A549 (cell line): ENCODE measurements at regions not wholly inside any gene's neighbourhood (a gene's known extent, or its start where the extent isn't known, plus 50 kb on each side); places are given as distances from the start of the nearest gene placed in this dataset.

ENCODE experiments used
- ATAC-seq, 2 experiments: fragments of 200-7000 bp in 1 of 2; fragments of >200 bp in 1 of 2; cut with Nextera tagmentation in 1 of 2; cut with Tn5 transposase in 1 of 2; 3 replicates each; pipeline versions ENCODE4 v1.8.0 to v1.9.1; 2018 to 2020; ENCODE audit warnings: mild to moderate bottlenecking in 1 of 2, moderate library complexity in 1 of 2
- CTCF ChIA-PET: fragments of 300-600 bp; sonication (Branson Sonifier 250); formaldehyde crosslinking; extraction: SDS; loops from one replicate; lab custom pipeline; 2021; ENCODE audit warnings: antibody characterized with exemption, inconsistent platforms; lab: Yijun Ruan, JAX
- POLR2A ChIA-PET: fragments of 350-600 bp; formaldehyde crosslinking; extraction: SDS; loops from one replicate; lab custom pipeline; 2021; ENCODE audit warnings: antibody characterized with exemption, inconsistent platforms; lab: Yijun Ruan, JAX
- DNase-seq, 2 experiments: peaks; one replicate each; pipeline versions ENCODE4 v3.0.0 to v3.0.0-alpha.2; 2011 to 2016; ENCODE audit warnings: low read depth in 1 of 2, low spot score in 1 of 2
- FAIRE-seq: peaks from 2 replicates; lab custom pipeline; 2011; peaks lifted over from hg19 to GRCh38; lab: Jason Lieb, UNC
- H3K27ac ChIP-seq, 2 experiments: fragments of >200 bp; sonication (Bioruptor Twin); formaldehyde crosslinking; 3 replicates each; pipeline ENCODE4 v1.5.1; 2016 to 2017
- H3K4me1 ChIP-seq: fragments of >200 bp; sonication (Bioruptor Twin); formaldehyde crosslinking; 3 replicates; pipeline ENCODE4 v1.6.1; 2016
- H3K4me2 ChIP-seq: fragments of >200 bp; sonication (Bioruptor Twin); formaldehyde crosslinking; 3 replicates; pipeline ENCODE4 v1.6.1; 2016
- H3K4me3 ChIP-seq: fragments of >200 bp; sonication (Bioruptor Twin); formaldehyde crosslinking; 3 replicates; pipeline ENCODE4 v1.5.1; 2016
- H3K9me3 ChIP-seq: fragments of >200 bp; sonication (Bioruptor Twin); formaldehyde crosslinking; 3 replicates; pipeline ENCODE4 v1.6.1; 2016
- CHD2 ChIP-seq: fragments of 150-350 bp; IDR thresholded peaks from 2 replicates; pipeline ENCODE4 v1.6.1; 2014; ENCODE audit warnings: low read length; ENCODE audit not compliant: partially characterized antibody
- EHF ChIP-seq: fragments of 250-450 bp; sonication (Bioruptor Pico); IDR thresholded peaks from 2 replicates; pipeline ENCODE4 v1.5.0; 2020; ENCODE audit warnings: mild to moderate bottlenecking
- EHMT2 ChIP-seq: fragments of 200-600 bp; sonication (generic); IDR thresholded peaks from 2 replicates; pipeline ENCODE4 v1.6.1; 2016; ENCODE audit warnings: antibody characterized with exemption, low read depth, mild to moderate bottlenecking, moderate library complexity
- FOSB ChIP-seq: fragments of 250-450 bp; sonication (Bioruptor Pico); IDR thresholded peaks from 2 replicates; pipeline ENCODE4 v1.5.0; 2020; ENCODE audit warnings: mild to moderate bottlenecking, moderate library complexity
- FOXS1 ChIP-seq: fragments of 250-450 bp; sonication (Bioruptor Pico); IDR thresholded peaks from 2 replicates; pipeline ENCODE4 v1.5.0; 2020; ENCODE audit warnings: mild to moderate bottlenecking, moderate library complexity
- HDAC2 ChIP-seq: fragments of 200-600 bp; sonication (generic); IDR thresholded peaks from 2 replicates; pipeline ENCODE4 v1.6.1; 2016
- HOXB13 ChIP-seq: fragments of 250-450 bp; sonication (Bioruptor Pico); IDR thresholded peaks from 2 replicates; pipeline ENCODE4 v1.5.0; 2020; ENCODE audit warnings: low read depth, mild to moderate bottlenecking, moderate library complexity
- HOXB5 ChIP-seq: fragments of 250-450 bp; sonication (Bioruptor Pico); IDR thresholded peaks from 2 replicates; pipeline ENCODE4 v1.5.0; 2020; ENCODE audit warnings: mild to moderate bottlenecking, moderate library complexity
- KDM5A ChIP-seq: fragments of 200-600 bp; sonication (generic); IDR thresholded peaks from 2 replicates; pipeline ENCODE4 v1.6.1; 2016; ENCODE audit warnings: antibody characterized with exemption, mild to moderate bottlenecking
- NFE2L2 ChIP-seq: fragments of 150-350 bp; conservative IDR thresholded peaks from 2 replicates; pipeline ENCODE4 v1.6.1; 2014; ENCODE audit warnings: low read length
- POLR2AphosphoS2 ChIP-seq: conservative IDR thresholded peaks from 2 replicates; pipeline ENCODE4 v1.6.1; 2012; ENCODE audit warnings: low read length, improper control_type of control experiment, inconsistent platforms
- RARB ChIP-seq: fragments of 250-450 bp; sonication (Bioruptor Pico); IDR thresholded peaks from 2 replicates; pipeline ENCODE4 v1.8.0; 2021; ENCODE audit warnings: mild to moderate bottlenecking, moderate library complexity
- RCOR1 ChIP-seq: fragments of 150-350 bp; IDR thresholded peaks from 2 replicates; pipeline ENCODE4 v1.6.1; 2014; ENCODE audit warnings: antibody characterized with exemption, low read length, low read depth
- TP53 ChIP-seq: fragments of 250-450 bp; sonication (Bioruptor Pico); IDR thresholded peaks from 2 replicates; pipeline ENCODE4 v1.5.0; 2021; ENCODE audit warnings: mild to moderate bottlenecking, moderate library complexity
- ZC3H11A ChIP-seq: fragments of 450-650 bp; IDR thresholded peaks from 2 replicates; pipeline ENCODE4 v1.6.1; 2014; ENCODE audit warnings: antibody characterized with exemption, mild to moderate bottlenecking
- ZFP36 ChIP-seq: fragments of 450-650 bp; IDR thresholded peaks from 2 replicates; pipeline ENCODE4 v1.6.1; 2014; ENCODE audit warnings: borderline replicate concordance; ENCODE audit not compliant: partially characterized antibody
- WGBS: methylation state at CpG from one replicate; pipeline ENCODE4 v1.1.6; 2017; ENCODE audit errors: missing lambda C conversion rate; 5-methylcytosine and 5-hydroxymethylcytosine counted together
- TF ChIP-seq, protein P1 (sequence below): fragments of 450-650 bp; IDR thresholded peaks from 2 replicates; pipeline ENCODE4 v1.6.1; 2014; ENCODE audit warnings: antibody characterized with exemption
- TF ChIP-seq, protein P2 (sequence below): fragments of >200 bp; sonication (Bioruptor Twin); formaldehyde crosslinking; IDR thresholded peaks from 3 replicates; pipeline ENCODE4 v1.6.1; 2016
- TF ChIP-seq, protein P3 (sequence below): fragments of >200 bp; sonication (Bioruptor Twin); formaldehyde crosslinking; IDR thresholded peaks from 2 replicates; pipeline ENCODE4 v1.6.1; 2016
- TF ChIP-seq, protein P4 (sequence below): IDR thresholded peaks from 2 replicates; pipeline ENCODE4 v1.6.1; 2012; ENCODE audit warnings: low read depth, borderline replicate concordance
- TF ChIP-seq, protein P5 (sequence below): fragments of 250-450 bp; sonication (Bioruptor Pico); IDR thresholded peaks from 2 replicates; pipeline ENCODE4 v1.5.0; 2021; ENCODE audit warnings: mild to moderate bottlenecking, moderate library complexity, borderline replicate concordance

DNA sequence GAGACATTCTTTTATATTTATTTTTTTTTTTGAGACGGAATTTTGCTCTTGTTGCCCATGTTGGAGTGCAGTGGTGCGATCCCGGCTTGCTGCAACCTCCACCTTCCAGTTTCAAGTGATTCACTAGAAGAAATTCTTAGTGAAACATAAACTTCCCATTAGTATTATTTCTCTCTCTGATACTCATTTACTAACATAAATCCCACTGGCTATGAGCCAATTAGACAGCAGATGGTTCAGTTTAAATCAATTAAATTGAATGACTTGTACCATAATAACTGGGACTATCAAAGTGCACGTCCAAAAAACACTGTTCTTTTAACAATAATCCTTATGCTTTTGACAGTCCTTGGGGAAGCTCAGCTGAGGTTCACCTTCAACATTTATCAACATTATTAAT is 111.2 kb upstream of the PTCHD4 start:
- ChIA-PET CTCF (no interaction called here), POLR2A (no interaction called here)
- FAIRE-seq (no peak), DNase-seq (no peak), ATAC-seq (no peak)
- 64% methylated on average over 4 of the region's 4 CpGs for WGBS
- Histone ChIP-seq H3K4me1 (no peaks in the 10 kb centered on the region), H3K4me3 (no peak overlapping the region), H3K9me3 (no peaks in the 10 kb centered on the region), H3K4me2 (no peak overlapping the region), H3K27ac (no peak overlapping the region)
- TF ChIP-seq RCOR1 (no peak), HOXB13 (CRISPR knock-in tag) (no peak), FOSB (CRISPR knock-in tag) (no peak), TP53 (CRISPR knock-in tag) (no peak), KDM5A (no peak), NFE2L2 (no peak), CHD2 (no peak), EHF (CRISPR knock-in tag) (no peak), ZFP36 (no peak), EHMT2 (no peak), ZC3H11A (no peak), FOXS1 (CRISPR knock-in tag) (no peak), RARB (no peak), POLR2AphosphoS2 (no peak)
- TF ChIP-seq, protein P1, sequence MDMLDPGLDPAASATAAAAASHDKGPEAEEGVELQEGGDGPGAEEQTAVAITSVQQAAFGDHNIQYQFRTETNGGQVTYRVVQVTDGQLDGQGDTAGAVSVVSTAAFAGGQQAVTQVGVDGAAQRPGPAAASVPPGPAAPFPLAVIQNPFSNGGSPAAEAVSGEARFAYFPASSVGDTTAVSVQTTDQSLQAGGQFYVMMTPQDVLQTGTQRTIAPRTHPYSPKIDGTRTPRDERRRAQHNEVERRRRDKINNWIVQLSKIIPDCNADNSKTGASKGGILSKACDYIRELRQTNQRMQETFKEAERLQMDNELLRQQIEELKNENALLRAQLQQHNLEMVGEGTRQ = no peak
- TF ChIP-seq, protein P2, sequence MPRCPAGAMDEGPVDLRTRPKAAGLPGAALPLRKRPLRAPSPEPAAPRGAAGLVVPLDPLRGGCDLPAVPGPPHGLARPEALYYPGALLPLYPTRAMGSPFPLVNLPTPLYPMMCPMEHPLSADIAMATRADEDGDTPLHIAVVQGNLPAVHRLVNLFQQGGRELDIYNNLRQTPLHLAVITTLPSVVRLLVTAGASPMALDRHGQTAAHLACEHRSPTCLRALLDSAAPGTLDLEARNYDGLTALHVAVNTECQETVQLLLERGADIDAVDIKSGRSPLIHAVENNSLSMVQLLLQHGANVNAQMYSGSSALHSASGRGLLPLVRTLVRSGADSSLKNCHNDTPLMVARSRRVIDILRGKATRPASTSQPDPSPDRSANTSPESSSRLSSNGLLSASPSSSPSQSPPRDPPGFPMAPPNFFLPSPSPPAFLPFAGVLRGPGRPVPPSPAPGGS = no peak
- TF ChIP-seq, protein P3, sequence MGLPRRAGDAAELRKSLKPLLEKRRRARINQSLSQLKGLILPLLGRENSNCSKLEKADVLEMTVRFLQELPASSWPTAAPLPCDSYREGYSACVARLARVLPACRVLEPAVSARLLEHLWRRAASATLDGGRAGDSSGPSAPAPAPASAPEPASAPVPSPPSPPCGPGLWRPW = no peak
- TF ChIP-seq, protein P4, sequence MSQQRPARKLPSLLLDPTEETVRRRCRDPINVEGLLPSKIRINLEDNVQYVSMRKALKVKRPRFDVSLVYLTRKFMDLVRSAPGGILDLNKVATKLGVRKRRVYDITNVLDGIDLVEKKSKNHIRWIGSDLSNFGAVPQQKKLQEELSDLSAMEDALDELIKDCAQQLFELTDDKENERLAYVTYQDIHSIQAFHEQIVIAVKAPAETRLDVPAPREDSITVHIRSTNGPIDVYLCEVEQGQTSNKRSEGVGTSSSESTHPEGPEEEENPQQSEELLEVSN = no peak
- TF ChIP-seq, protein P5, sequence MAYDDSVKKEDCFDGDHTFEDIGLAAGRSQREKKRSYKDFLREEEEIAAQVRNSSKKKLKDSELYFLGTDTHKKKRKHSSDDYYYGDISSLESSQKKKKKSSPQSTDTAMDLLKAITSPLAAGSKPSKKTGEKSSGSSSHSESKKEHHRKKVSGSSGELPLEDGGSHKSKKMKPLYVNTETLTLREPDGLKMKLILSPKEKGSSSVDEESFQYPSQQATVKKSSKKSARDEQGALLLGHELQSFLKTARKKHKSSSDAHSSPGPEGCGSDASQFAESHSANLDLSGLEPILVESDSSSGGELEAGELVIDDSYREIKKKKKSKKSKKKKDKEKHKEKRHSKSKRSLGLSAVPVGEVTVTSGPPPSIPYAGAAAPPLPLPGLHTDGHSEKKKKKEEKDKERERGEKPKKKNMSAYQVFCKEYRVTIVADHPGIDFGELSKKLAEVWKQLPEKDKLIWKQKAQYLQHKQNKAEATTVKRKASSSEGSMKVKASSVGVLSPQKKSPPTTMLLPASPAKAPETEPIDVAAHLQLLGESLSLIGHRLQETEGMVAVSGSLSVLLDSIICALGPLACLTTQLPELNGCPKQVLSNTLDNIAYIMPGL (CRISPR knock-in tag) = no peak

DNA sequence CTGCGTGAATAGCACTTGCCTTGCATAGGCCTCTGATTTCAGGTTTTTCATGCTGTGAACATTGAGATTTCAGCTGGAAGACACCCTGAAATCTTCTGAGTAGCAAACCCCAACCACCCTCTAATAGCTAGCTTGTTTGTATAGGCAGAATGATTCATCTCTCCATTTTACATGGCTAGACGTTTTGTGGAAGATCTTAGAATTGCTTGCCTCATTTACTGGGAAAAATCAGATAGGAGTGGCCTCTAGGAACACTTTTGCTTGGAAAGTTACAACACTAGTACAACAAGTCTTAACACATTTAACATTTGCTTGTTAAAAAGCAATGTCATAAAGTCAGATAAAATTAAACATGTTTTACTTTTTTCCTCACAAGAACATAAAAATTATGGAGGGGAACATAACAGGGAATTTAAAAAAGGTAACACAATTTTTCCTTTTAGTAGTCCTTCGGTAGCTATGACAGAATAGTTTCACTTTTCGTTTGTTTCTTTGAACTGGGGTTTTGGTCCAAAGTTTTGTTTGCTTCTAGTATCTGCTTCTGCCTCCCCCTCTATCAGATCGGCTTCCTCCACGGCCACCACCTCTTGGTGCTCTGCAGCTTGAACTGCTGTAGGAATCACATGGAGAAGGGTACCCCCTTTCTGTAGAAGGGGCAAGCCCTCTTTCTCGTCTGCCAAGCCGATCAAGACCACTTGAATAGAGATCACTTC is 102.2 kb upstream of the PTCHD4 start:
- ATAC-seq (no peak), FAIRE-seq (no peak), DNase-seq (no peak)
- no peaks in the 10 kb centered on the region for H3K9me3 ChIP-seq
- peak overlapping the region; percentile 38; the same call in 1 of the 3 replicates for H3K4me2 ChIP-seq
- H3K4me3 ChIP-seq = no peak overlapping the region
- H3K4me1 ChIP-seq = no peaks in the 10 kb centered on the region
- CTCF ChIA-PET = interaction anchor here (1.2 kb wide), 1 partner anchor 10 kb away, joined by 3 read pairs; no protein-coding TSS in a partner anchor
- TF ChIP-seq HOXB5 (CRISPR knock-in tag) = no peak
- no peak for TF ChIP-seq HDAC2
- POLR2A ChIA-PET = no interaction called here
- 25% methylated on average over 6 of the region's 8 CpGs for WGBS
- no peak overlapping the region for H3K27ac ChIP-seq
